Prostate gland (tissue), 2 donors: ENCODE measurements at regions not wholly inside any gene's neighbourhood (a gene's known extent, or its start where the extent isn't known, plus 50 kb on each side); places are given as distances from the start of the nearest gene placed in this dataset.

ENCODE experiments used
- DNase-seq: peaks from one replicate; pipeline ENCODE4 v3.0.0-alpha.2; 2019; ENCODE audit warnings: low spot score
- H3K27ac ChIP-seq, 2 donors: fragments of 200-600 bp; sonication (generic); 2 replicates each; pipeline ENCODE4 v1.5.1; 2017 to 2019
- H3K27me3 ChIP-seq: fragments of 200-600 bp; sonication (generic); replicated peaks from 2 replicates; pipeline ENCODE4 v1.5.1; 2019; ENCODE audit not compliant: insufficient read depth
- H3K36me3 ChIP-seq, 2 donors: fragments of 200-600 bp; sonication (generic); 1 replicate in 1 of 2; 2 replicates in 1 of 2; pipeline versions ENCODE4 v1.5.1 to v1.8.1; 2017 to 2019
- H3K4me1 ChIP-seq: fragments of 200-600 bp; sonication (generic); replicated peaks from 2 replicates; pipeline ENCODE4 v1.5.1; 2019
- H3K4me3 ChIP-seq, 2 donors: fragments of 200-600 bp; sonication (generic); 2 replicates each; pipeline ENCODE4 v1.5.1; 2017 to 2019
- H3K9me3 ChIP-seq: fragments of 200-600 bp; sonication (generic); 2 replicates; pipeline ENCODE4 v1.5.1; 2017
- CTCF ChIP-seq, 4 experiments: fragments of 200-600 bp in 2 of 4; fragments of 450-650 bp in 2 of 4; sonication (generic) in 2 of 4; IDR thresholded peaks; 1 replicate in 3 of 4; 2 replicates in 1 of 4; pipeline ENCODE4 v1.5.1; 2016 to 2019; ENCODE audit warnings: antibody characterized with exemption in 4 of 4, mild to moderate bottlenecking in 2 of 4, moderate library complexity in 2 of 4
- POLR2A ChIP-seq: fragments of 450-650 bp; IDR thresholded peaks from one replicate; pipeline ENCODE4 v1.6.1; 2016; ENCODE audit warnings: antibody characterized with exemption, mild to moderate bottlenecking
- POLR2AphosphoS5 ChIP-seq: sonication (generic); formaldehyde crosslinking; IDR thresholded peaks from one replicate; pipeline ENCODE4 v1.6.1; 2017; ENCODE audit warnings: antibody characterized with exemption
- WGBS: methylation state at CpG from one replicate; pipeline ENCODE4 v1.1.5; 2018; 5-methylcytosine and 5-hydroxymethylcytosine counted together
- intact Hi-C: fragments of 100-400 bp; cut with DNase I; formaldehyde crosslinking; loops from one replicate; pipeline ENCODE4 v1.14.2; 2022

GRCh38 chr7:124162667-124163066, 129.8 kb upstream of the TMEM229A start:
- H3K27me3 ChIP-seq: no peaks in the 10 kb centered on the region
- TF ChIP-seq POLR2A (no peak), POLR2AphosphoS5 (no peak), CTCF (IDR thresholded peaks at IDR 0.05) (no peak)
- no peaks in the 10 kb centered on the region for H3K9me3 ChIP-seq
- no peaks in the 10 kb centered on the region for H3K4me1 ChIP-seq
- H3K4me3 ChIP-seq: no peak overlapping the region
- intact Hi-C loops: loop anchor here (10.0 kb wide), 1 partner anchor 622 kb away; no protein-coding TSS in a partner anchor
- DNase-seq: no peak
- H3K27ac ChIP-seq: no peak overlapping the region
- no peaks in the 10 kb centered on the region for H3K36me3 ChIP-seq

DNA sequence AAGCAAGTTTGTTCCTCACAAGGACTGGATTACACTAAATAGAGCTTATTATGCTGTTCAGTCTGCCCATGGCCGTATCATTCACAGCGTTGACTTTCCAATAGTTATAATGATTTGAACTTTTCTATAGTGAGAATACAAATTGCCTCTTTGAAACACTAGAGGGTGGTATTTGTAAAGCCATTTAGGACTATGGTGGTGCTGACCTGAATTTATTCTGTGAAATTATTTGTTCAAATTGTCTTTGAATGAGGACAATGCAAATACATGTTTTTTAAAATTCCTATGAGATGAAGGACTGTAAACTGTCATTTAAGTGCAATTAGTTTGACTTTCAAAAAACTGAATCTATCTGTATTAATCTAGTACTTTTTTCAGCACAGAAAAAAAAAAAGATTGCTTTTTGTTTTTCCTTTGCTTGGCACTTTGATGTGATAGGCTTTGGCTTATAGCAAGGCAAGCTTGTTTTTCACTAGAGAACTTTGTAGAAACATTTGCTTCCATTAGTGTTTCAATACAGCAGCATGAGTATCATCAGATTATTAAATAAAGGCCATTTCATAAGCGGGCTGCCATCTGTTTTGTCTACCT, 122.7 kb upstream of the TMEM229A start:
- H3K27me3 ChIP-seq: no peaks in the 10 kb centered on the region
- no peak overlapping the region for H3K27ac ChIP-seq
- H3K9me3 ChIP-seq: no peaks in the 10 kb centered on the region
- no peak for TF ChIP-seq POLR2A
- peak in 2 of 4 experiments; percentile 25 to 39 for TF ChIP-seq CTCF (IDR thresholded peaks at IDR 0.05)
- no peaks in the 10 kb centered on the region for H3K36me3 ChIP-seq
- DNase-seq: no peak
- no peak overlapping the region for H3K4me3 ChIP-seq
- 40% methylated on average over 3 of the region's 3 CpGs for WGBS
- intact Hi-C loops: no loop called here
- H3K4me1 ChIP-seq: no peaks in the 10 kb centered on the region

DNA sequence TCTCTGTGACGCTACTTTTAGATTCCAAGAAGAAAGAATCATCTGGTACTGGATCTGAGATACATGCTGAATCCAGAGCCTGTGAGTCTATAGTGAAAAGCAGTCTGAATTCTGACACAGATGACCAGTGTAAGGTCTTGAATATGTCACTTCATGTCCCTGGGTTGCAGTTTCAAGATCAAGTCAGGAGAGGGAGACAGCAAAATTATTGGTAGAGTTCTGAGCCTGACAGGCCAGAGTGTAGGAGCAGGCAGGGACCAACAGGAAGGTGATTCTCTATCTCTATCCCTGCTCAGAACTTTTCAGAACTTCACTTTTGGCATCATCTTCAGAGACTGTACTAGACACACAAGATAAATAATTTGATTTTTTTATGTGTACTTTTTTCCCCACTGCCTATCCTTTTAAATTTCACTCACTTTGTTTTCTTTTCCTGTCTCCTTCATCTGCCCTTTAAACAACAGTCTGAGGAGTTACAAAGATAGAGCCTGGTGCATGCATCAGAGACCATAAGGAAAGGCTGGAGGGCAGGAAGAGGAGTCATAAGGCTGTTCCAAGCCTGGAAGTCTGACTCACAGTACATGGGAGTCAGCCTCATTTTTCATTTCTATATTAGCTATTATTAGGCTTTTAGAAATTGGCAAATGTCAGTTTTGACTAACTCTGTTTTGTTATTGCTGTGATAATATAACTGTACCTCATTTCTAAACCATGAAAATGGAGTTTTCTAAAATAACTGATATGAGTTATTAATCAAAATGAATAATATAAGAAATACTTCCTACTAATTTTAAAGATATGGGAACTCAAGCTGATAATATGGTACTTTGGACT, 120.2 kb upstream of the TMEM229A start:
- no peak for DNase-seq
- Histone ChIP-seq H3K9me3 (no peaks in the 10 kb centered on the region), H3K36me3 (no peaks in the 10 kb centered on the region), H3K4me3 (no peak overlapping the region), H3K27me3 (no peaks in the 10 kb centered on the region), H3K27ac (no peak overlapping the region), H3K4me1 (no peaks in the 10 kb centered on the region)
- intact Hi-C loops: no loop called here
- WGBS: 81% methylated on average over 1 of the region's 1 CpG
- TF ChIP-seq CTCF (IDR thresholded peaks at IDR 0.05) (peak in 1 of 4 experiments; percentile 8), POLR2A (no peak), POLR2AphosphoS5 (no peak)

- no peaks in the 10 kb centered on the region for H3K27me3 ChIP-seq
- no peak overlapping the region for H3K27ac ChIP-seq
- H3K4me3 ChIP-seq: no peak overlapping the region
- 91% methylated on average over 1 of the region's 1 CpG for WGBS
- no peaks in the 10 kb centered on the region for H3K36me3 ChIP-seq
- DNase-seq: no peak
- H3K9me3 ChIP-seq: no peaks in the 10 kb centered on the region
- H3K4me1 ChIP-seq: no peaks in the 10 kb centered on the region
- no peak for TF ChIP-seq POLR2AphosphoS5
- no peak for TF ChIP-seq CTCF (IDR thresholded peaks at IDR 0.05)
- no peak for TF ChIP-seq POLR2A
- intact Hi-C loops: no loop called here
These were observed 104.8 kb upstream of the TMEM229A start for GRCh38 chr7:124137664-124138063.

GRCh38 chr7:124124201-124124600, 91.3 kb upstream of the TMEM229A start:
- no peaks in the 10 kb centered on the region for H3K4me1 ChIP-seq
- no peak for TF ChIP-seq CTCF (IDR thresholded peaks at IDR 0.05)
- TF ChIP-seq POLR2A: no peak
- no peak for TF ChIP-seq POLR2AphosphoS5
- H3K4me3 ChIP-seq: no peak overlapping the region
- WGBS: 72% methylated on average over 1 of the region's 1 CpG
- H3K27me3 ChIP-seq: no peaks in the 10 kb centered on the region
- no peaks in the 10 kb centered on the region for H3K36me3 ChIP-seq
- no peaks in the 10 kb centered on the region for H3K9me3 ChIP-seq
- no peak overlapping the region for H3K27ac ChIP-seq
- no peak for DNase-seq
- intact Hi-C loops: no loop called here
